Stimulated activated CD4-positive, alpha-beta T cell treated with anti-CD3 and anti-CD28 coated beads, Interleukin-2, amount 100 ng/mL, for 24 hours (primary cell): ENCODE measurements at regions not wholly inside any gene's neighbourhood (a gene's known extent, or its start where the extent isn't known, plus 50 kb on each side); places are given as distances from the start of the nearest gene placed in this dataset.

Experiments used
- DNase-seq, 2 donors: peaks; one replicate each; pipeline ENCODE4 v3.0.0-alpha.2; 2020

GRCh38 chr18:57864615-57865121, 61.6 kb upstream of the ATP8B1 start:
- DNase-seq = no peak

- DNase-seq = no peak
Observed at GRCh38 chr18:57863706-57864105, 60.6 kb upstream of the ATP8B1 start.

DNA sequence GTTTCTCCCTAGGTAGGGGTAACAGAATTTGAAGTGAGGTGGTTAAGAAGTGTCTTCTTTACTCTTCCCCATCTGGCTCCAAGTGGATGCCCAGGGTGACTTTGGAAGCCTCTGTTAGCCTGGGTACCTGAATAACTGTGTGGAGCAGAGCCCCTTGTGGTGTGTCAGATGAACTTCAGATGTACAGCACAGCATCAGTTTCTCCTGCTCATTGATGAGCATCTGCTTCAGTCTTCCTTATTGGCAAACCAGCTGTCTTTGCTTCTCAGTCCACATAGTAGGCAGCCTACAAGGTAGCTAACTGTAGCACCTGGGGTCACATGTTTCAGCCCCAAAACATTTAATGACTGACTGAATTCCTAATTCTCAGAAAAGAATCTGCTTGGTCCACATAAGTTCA, 56.2 kb upstream of the ATP8B1 start:
- DNase-seq = no peak

- DNase-seq = no peak
Observed at GRCh38 chr18:57856557-57857280, 53.6 kb upstream of the ATP8B1 start.

DNA sequence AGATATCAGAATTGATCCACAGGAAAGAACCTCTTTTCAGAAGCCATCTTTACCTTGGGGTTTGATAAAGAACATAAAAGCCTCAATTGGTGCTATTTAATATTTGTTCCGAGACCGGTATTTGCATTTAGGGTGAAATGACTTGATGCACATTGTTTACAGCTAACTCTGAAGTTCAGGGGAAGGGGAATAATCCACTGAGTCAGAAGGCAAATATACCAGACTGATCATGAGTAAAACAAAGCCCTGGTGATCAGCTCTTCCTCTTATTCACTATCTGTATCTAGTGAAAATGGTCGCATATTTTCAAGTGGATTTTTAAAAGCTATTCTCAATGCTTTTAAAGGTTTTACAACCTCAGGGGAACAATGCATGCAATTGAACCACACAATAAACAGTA, 53.0 kb upstream of the ATP8B1 start:
- DNase-seq = no peak

DNA sequence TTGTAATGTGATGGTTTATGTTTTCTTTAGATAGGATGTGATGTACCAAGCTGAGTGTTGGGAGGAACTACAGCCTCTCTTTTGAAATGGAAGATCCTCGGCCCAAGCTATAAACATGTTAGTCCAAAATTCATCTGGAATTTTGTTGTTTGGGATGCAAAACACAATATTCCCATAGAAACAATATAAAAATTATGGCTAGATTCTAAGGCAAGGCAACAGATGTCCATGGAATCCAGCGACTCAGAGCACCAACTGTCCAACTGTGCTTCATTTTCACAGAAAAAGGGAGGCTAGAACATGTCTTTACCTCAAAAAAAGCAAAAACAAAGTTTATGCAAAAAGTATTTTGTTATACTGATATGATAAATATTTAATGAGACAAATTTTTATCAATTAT, 52.4 kb upstream of the ATP8B1 start:
- DNase-seq = no peak

DNA sequence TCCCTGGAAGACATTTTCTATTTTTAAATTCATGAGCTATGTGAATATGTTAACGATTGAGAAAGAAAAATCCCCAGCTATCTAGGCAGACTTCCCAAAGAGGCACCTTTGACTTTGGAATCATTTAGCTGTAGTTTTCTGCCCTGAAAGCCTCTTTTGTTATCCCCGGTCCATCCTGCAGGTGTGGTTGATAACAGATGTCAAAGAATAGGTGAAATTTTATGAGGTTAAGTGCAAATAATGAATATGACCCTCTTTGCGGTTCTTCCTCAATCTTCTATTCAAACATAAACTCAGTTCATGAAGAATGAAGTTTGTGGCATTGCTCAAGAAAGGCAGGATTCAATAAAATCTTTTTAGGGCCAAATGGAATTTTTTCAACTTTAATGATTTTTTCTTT, 51.6 kb upstream of the ATP8B1 start:
- no peak for DNase-seq

DNA sequence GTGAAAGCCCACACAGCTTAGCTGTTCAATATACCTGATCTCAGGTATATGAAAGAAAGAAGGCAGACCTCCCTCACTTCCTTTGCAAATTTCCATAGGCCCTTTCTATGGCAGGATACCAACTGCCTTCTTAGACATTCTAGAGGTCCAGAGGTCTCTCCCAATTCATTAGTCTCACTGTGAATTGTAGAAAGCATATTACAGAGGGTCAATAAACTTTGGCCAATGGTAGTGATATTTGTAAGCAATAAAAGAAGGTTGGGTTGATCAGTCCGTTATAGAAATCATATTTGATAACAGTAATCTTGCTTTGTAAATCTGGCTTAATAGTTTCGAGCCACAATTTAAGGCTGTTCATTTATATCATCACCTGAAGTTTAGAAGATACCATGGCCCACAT, 50.7 kb upstream of the ATP8B1 start:
- no peak for DNase-seq

- DNase-seq = no peak
Observed at GRCh38 chr18:57853133-57853532, 50.0 kb upstream of the ATP8B1 start.
